ENCODE measurements at regions not wholly inside any gene's neighbourhood (a gene's known extent, or its start where the extent isn't known, plus 50 kb on each side); places are given as distances from the start of the nearest gene placed in this dataset.

DNA sequence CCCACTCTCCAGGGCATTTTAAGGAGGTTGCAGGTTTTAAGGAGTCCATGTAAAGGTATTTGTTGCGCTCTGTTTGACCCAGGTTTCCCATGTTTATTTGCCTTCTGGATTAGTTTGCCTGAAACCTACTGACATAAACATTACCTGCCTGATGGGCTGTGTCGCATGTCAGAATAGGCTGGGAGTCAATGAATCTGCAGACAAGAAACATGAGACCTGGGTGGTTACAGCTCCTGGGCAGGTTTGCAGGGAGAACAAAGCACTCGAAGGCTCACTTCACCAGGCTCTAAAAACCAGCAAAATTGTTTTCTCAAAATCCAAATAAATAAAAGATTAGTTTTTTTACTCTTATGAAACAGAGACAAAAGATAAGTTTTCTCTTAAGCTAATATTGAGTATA lies 114.4 kb upstream of the SERTM1 start:
- no peak overlapping the region for H3K4me3 ChIP-seq
- intact Hi-C loops (cut with DNase I; ENCODE audit: low total_unique reads), result no loop called here
- TF ChIP-seq, protein P1, sequence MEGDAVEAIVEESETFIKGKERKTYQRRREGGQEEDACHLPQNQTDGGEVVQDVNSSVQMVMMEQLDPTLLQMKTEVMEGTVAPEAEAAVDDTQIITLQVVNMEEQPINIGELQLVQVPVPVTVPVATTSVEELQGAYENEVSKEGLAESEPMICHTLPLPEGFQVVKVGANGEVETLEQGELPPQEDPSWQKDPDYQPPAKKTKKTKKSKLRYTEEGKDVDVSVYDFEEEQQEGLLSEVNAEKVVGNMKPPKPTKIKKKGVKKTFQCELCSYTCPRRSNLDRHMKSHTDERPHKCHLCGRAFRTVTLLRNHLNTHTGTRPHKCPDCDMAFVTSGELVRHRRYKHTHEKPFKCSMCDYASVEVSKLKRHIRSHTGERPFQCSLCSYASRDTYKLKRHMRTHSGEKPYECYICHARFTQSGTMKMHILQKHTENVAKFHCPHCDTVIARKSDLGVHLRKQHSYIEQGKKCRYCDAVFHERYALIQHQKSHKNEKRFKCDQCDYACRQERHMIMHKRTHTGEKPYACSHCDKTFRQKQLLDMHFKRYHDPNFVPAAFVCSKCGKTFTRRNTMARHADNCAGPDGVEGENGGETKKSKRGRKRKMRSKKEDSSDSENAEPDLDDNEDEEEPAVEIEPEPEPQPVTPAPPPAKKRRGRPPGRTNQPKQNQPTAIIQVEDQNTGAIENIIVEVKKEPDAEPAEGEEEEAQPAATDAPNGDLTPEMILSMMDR (IDR thresholded peaks at IDR 0.05), result no peak
- TF ChIP-seq POLR2A (IDR thresholded peaks at IDR 0.05) (no peak), POLR2AphosphoS5 (IDR thresholded peaks at IDR 0.05) (no peak)
- H3K27ac ChIP-seq, result no peak overlapping the region
- H3K36me3 ChIP-seq, result no peaks in the 10 kb centered on the region
- no peaks in the 10 kb centered on the region for H3K27me3 ChIP-seq
- H3K4me1 ChIP-seq, result no peaks in the 10 kb centered on the region
- no peaks in the 10 kb centered on the region for H3K9me3 ChIP-seq
- no peak for DNase-seq (ENCODE audit: low spot score in 2 of 2)

DNA sequence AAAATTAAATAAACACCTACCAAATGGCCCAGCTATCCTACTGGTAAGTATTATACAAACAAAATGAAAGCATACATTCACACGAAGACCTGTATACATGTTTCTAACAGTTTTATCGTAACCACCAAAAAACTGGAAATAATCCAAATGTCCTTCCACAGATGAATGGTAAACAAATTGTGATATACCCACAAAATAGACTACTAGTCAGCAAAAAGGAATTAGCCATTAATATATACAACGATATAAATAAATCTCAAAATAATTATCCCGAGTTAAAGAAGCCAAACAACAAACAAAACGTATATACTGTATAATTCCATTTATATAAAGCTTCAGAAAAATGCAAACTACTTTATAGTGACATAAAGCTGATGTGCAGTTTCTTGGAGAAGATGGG lies 106.3 kb upstream of the SERTM1 start:
- TF ChIP-seq POLR2AphosphoS5 (IDR thresholded peaks at IDR 0.05) (no peak), POLR2A (IDR thresholded peaks at IDR 0.05) (no peak)
- TF ChIP-seq, protein P1 (IDR thresholded peaks at IDR 0.05), result no peak
- intact Hi-C loops (cut with DNase I; ENCODE audit: low total_unique reads), result no loop called here

GRCh38 chr13:36570489-36570888 lies 103.3 kb upstream of the SERTM1 start:
- Histone ChIP-seq H3K9me3 (no peaks in the 10 kb centered on the region), H3K4me3 (no peak overlapping the region), H3K27ac (no peak overlapping the region), H3K27me3 (no peaks in the 10 kb centered on the region), H3K4me1 (no peaks in the 10 kb centered on the region), H3K36me3 (no peaks in the 10 kb centered on the region)
- no peak for TF ChIP-seq POLR2AphosphoS5 (IDR thresholded peaks at IDR 0.05)
- TF ChIP-seq, protein P1 (IDR thresholded peaks at IDR 0.05), result no peak
- no peak for TF ChIP-seq POLR2A (IDR thresholded peaks at IDR 0.05)
- DNase-seq (ENCODE audit: low spot score in 2 of 2), result no peak
- intact Hi-C loops (cut with DNase I; ENCODE audit: low total_unique reads), result no loop called here

More for the DNA sequence above, 106.3 kb upstream of the SERTM1 start:
- peaks cover 3% of the 10 kb centered on the region for H3K36me3 ChIP-seq
- no peak overlapping the region for H3K27ac ChIP-seq
- DNase-seq (ENCODE audit: low spot score in 2 of 2), result no peak
- no peaks in the 10 kb centered on the region for H3K27me3 ChIP-seq
- H3K4me1 ChIP-seq, result no peaks in the 10 kb centered on the region
- no peak overlapping the region for H3K4me3 ChIP-seq
- no peaks in the 10 kb centered on the region for H3K9me3 ChIP-seq

DNA sequence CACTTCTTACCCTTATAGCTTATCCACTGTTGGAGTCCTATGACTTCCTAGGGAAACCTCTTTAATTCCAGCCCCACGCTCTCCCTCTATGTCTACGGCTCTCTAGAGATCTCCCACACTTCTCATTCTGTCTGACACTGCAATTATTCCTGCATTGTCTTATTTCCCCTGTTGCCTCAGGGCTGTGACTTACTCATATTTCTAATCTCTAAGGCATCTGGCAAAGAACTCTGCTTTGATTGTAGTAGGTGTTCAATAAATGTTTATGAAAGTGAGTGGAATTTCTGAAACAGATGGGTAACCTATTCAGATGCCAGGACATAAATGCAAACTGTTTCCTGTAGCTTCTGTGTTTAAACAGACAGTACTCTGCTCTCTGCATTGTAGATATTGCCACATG lies 102.4 kb upstream of the SERTM1 start:
- no peak overlapping the region for H3K27ac ChIP-seq
- DNase-seq (ENCODE audit: low spot score in 2 of 2), result no peak
- no peaks in the 10 kb centered on the region for H3K36me3 ChIP-seq
- TF ChIP-seq POLR2A (IDR thresholded peaks at IDR 0.05) (no peak), POLR2AphosphoS5 (IDR thresholded peaks at IDR 0.05) (no peak)
- TF ChIP-seq, protein P1 (IDR thresholded peaks at IDR 0.05), result no peak
- intact Hi-C loops (cut with DNase I; ENCODE audit: low total_unique reads), result no loop called here
- no peaks in the 10 kb centered on the region for H3K9me3 ChIP-seq
- H3K4me1 ChIP-seq, result no peaks in the 10 kb centered on the region
- H3K4me3 ChIP-seq, result no peak overlapping the region
- H3K27me3 ChIP-seq, result no peaks in the 10 kb centered on the region

DNA sequence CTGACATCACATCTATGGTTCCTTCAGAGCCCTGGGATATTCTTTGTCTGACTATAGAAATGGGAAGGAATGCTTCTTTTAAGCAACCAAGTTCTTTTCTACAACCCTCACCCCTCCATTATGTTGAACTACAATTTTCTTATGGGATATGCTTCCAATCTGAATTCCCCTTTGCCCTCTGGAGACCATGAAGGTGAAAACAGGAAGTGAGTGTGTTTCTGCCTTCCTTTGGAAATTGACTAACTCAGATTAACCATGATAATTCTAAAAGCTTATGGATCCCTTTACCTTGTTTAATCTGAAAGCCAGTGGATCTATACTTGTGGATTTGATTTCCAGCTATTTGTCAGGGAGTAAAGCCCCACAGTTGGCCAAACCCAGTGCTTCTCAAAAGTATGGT lies 90.8 kb upstream of the SERTM1 start:
- intact Hi-C loops (cut with DNase I; ENCODE audit: low total_unique reads), result no loop called here
- no peaks in the 10 kb centered on the region for H3K36me3 ChIP-seq
- no peak for TF ChIP-seq POLR2A (IDR thresholded peaks at IDR 0.05)
- no peak for TF ChIP-seq POLR2AphosphoS5 (IDR thresholded peaks at IDR 0.05)
- TF ChIP-seq, protein P1 (IDR thresholded peaks at IDR 0.05), result no peak

More for the DNA sequence above, 90.8 kb upstream of the SERTM1 start:
- H3K9me3 ChIP-seq, result no peaks in the 10 kb centered on the region
- H3K4me3 ChIP-seq, result no peak overlapping the region
- H3K27me3 ChIP-seq, result no peaks in the 10 kb centered on the region
- H3K4me1 ChIP-seq, result no peaks in the 10 kb centered on the region
- H3K27ac ChIP-seq, result no peak overlapping the region
- DNase-seq (ENCODE audit: low spot score in 2 of 2), result no peak
